Neural cell (in vitro differentiated cells): ENCODE measurements at regions not wholly inside any gene's neighbourhood (a gene's known extent, or its start where the extent isn't known, plus 50 kb on each side); places are given as distances from the start of the nearest gene placed in this dataset.

ENCODE experiments used
- CTCF ChIP-seq: fragments of 450-650 bp; IDR thresholded peaks from 2 replicates; pipeline ENCODE4 v1.5.1; 2014; ENCODE audit warnings: antibody characterized with exemption, mild to moderate bottlenecking, moderate library complexity; ENCODE audit not compliant: poor library complexity, severe bottlenecking
- EZH2 ChIP-seq: fragments of 200-600, 300-800 bp; shearing (Covaris generic), sonication (generic); IDR thresholded peaks from 2 replicates; pipeline ENCODE4 v1.6.1; 2014; ENCODE audit warnings: antibody characterized with exemption, low read length, borderline replicate concordance, mild to moderate bottlenecking; ENCODE audit not compliant: insufficient read depth, poor library complexity, severe bottlenecking

GRCh38 chr7:46937826-46938225, 644.1 kb downstream of the TNS3 start:
- TF ChIP-seq EZH2 (no peak), CTCF (no peak)
